GM18502 (cell line): ENCODE measurements at regions not wholly inside any gene's neighbourhood (a gene's known extent, or its start where the extent isn't known, plus 50 kb on each side); places are given as distances from the start of the nearest gene placed in this dataset.

ENCODE experiments used
- ATAC-seq: cut with Tn5 transposase; IDR thresholded peaks from one replicate; pipeline ENCODE4 v1.9.1; 2021; ENCODE audit warnings: mild to moderate bottlenecking; ENCODE audit not compliant: unreplicated experiment, poor library complexity

DNA sequence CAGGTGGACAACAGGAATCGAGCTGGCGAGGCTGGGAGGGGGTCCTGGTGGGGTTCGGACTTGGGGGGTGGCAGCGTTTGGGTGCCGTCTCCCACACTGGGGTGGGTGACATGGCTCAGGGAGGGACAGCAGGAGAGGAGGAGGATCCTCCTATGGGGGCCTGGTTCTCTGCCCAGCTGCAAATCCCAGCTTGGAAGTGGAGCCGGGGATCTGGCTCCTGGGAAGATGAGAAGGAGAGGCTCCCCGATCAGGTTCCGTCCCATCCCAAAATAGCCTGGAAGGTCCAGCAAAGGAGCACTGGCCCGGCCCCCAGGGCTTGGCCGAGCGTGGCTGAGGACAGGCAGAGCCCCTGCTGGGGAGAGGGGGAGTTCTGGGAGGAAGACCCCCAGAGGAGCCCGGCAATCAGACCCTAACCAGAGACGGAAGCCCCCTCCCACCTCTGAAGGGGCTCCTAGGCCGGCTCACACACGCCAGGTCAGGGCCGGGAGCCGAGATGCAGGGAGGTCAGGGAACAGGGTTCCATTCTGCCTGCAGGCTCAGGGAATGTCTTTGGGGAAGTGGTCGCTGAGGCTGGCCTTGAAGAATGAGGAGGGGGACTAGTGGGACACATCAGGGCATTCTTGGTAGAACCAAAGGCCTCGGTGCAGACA lies 143.7 kb downstream of the ENGASE start:
- ATAC-seq: no peak

DNA sequence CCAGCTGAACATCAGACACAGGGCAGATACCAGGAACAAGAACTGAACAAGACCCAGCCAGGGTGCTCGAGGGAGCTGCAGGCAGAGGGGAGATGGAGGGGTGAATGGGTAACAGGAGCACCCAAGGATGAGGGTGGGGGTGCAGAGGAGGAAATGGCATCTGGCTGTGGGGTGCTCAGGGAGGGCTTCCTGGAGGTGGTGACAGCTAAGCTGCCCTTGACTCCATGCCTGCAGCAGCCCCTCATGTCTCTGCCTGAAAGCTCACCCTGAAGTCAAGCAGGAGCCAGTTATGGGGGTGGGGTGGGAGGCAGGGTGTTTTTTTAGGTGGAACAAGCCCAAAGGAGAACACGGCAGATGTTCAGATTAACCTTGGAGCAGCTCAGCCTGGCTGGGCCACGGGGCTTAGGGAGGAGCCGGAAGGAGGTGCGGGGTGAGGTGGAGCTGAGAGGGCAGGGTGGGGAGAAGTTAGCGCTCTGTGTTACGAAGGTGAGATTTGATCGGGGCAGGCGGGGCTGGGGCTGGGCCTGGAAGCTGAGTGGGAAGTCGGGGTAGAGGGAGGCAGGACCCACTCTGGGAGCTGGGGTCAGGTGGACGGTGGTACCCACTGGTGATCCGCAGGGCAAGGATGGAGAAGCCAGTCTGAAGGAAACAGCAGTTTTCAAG lies 143.0 kb downstream of the ENGASE start:
- no peak for ATAC-seq

DNA sequence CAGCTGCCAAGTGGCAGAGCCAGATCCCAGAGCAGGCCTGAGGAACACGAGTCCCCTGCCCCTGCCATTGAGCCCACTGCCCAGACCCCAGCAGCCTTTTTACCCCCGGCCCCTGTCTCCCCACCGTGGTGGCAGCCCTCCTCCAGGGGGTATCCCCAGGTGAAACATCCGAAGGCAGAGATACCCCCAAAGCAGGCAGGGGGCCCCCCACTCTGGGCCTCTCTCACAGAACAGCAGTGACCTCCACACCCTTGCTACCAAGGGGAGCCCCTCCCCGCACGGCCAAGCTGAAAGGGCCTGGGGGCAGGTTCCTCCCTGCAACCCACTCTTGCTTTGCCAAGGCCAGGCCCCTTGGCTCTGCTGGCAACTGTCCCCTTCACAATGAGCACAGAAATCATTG lies 142.2 kb downstream of the ENGASE start:
- no peak for ATAC-seq

DNA sequence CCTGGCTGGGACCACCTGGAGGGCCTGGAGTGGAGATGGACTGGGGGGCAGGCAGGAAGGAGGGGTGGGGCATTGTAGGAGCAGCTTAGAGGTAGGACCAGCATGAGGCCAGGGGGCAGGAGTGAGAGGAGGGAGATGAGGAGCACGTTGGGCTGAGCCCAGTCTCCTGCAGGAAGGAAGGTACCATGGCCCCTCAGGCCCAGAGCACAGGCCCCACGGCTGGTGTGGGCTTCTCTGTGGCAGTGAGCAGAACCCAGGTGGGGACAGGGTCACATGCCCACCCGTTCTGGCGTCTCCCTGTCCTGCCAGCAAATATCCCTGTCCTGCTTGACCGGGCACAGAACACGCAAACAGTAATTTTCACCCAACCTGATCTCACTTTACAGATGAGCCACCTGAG lies 141.8 kb downstream of the ENGASE start:
- no peak for ATAC-seq

DNA sequence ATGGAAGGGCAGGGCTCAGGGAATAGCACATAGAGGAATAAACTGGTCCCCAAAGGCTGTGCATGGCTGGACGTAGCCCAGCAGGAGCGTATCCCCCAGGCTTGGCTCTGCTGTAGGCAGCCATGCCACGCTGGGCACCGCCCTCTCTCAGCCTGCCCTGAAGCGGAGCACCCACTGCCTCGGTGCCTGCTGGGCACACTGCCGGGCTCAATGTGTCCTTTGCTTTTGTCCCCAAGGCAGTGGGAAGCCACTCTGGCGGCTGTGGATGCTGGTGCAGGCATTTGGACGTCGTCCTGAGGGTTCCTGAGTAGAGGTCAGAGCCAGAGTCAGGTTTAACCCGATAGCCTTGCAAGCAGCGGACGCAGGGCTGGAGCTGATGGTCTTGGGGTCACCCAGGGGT lies 141.0 kb downstream of the ENGASE start:
- ATAC-seq: no peak

DNA sequence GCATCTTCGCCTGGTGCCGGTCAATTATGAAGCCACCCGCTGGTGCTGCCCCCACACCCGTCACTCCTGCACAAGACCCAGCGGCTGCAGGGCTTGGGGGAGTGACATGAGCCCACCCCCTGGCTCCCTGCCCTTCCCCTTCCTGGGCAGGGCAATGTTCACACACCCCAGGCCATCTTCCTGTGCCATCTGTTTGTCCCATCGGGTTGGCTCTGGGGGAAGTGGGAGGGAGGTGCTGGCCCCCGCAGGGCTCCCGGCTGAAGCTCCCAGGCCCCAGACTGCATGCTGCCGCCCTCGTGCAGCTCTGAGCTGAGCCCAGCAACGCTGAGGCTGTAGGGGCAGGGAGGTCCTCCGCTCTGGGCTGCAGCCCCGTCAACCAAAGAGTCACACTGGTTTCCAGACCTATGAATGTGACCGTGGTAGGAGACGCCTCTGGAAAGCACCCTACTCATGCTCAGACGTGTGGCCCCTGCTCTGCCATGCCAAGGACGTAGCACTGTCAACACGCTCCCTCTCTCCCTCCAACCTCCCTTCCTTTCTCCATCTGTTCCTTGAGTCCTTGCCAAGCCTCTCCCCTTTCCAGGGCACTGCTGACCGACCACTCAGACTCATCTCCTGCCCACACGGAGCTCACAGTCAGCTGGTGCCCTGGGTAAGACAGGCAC lies 140.4 kb downstream of the ENGASE start:
- no peak for ATAC-seq

DNA sequence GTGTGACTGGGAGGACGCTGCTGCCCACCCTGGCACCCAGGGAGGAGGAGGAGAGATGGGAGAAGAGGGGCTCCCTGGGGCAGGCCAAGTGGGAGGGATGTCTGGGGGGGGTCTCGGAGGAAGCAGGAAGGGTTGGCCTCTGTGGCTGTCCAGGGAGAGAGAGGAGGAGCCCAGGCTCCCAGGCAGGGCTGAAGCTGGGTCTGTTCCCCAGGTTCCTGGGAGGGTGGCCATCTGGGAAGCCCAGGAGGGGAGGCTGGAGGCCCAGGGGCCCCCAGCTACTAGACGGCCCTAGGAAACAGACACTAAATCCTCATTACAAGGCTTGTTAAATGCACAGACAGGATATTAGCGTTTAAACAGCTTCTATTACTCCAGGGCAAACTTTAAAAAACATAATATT lies 139.8 kb downstream of the ENGASE start:
- ATAC-seq: no peak

DNA sequence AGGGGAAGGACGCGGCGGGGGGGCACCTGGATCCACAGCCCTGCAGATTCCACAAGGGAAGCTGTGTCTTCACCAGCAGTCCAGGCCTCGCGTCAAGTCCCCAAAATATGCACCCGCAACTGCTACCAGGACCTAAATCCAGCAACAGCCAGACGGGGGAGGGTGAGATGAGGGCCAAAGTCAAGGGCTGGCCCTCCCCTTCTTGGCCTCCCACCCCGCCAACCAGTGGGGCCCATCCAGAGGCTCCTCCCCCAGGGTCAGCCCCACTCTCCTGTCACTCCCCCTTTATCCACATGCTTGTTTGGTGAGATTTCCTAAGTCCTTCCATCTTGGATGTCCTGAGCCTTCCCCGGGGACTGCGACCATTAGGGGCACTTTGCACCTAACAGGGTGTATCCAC lies 138.7 kb downstream of the ENGASE start:
- ATAC-seq: no peak

DNA sequence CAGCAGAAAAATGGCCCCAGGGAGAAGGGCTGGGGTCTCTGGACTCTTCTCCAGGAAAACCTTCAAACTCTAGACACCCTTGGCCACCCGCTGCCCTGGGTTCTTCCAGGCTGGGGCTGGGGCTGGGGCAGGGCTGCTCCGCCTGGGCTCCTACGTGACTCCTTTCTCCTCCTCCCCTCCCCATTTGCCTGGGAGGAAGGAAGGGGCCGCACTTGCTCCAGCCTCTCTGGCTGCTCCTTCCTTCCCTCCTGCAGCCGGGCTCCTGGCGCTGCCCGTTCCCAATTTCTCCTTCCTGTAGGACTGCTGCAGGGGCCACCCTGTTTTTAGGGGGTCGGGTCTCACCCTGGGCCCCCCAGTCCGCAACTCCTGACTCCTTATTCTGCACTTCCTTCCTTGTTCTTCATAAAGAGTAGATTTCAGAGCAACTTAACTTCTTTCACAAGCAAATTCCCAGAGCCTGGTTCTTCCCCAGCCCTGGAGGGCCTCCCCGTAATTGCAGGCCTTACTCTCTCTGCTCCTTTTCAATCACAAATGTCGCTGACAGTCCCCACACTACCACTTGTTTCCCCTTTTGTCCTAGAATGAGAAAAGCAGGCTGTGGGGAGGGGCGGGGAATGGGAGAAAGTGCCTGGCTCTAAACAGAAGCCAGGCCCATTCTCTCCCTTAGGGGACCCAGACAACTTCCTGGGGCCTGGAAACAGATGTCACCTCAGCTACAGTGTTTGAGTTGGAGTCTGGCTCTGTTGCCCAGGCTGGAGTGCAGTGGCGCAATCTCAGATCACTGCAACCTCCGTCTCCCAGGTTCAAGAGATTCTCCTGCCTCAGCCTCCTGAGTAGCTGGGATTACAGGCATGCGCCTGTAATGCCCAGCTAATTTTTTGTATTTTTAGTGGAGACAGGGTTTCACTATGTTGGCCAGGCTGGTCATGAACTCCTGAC lies 137.8 kb downstream of the ENGASE start:
- no peak for ATAC-seq

DNA sequence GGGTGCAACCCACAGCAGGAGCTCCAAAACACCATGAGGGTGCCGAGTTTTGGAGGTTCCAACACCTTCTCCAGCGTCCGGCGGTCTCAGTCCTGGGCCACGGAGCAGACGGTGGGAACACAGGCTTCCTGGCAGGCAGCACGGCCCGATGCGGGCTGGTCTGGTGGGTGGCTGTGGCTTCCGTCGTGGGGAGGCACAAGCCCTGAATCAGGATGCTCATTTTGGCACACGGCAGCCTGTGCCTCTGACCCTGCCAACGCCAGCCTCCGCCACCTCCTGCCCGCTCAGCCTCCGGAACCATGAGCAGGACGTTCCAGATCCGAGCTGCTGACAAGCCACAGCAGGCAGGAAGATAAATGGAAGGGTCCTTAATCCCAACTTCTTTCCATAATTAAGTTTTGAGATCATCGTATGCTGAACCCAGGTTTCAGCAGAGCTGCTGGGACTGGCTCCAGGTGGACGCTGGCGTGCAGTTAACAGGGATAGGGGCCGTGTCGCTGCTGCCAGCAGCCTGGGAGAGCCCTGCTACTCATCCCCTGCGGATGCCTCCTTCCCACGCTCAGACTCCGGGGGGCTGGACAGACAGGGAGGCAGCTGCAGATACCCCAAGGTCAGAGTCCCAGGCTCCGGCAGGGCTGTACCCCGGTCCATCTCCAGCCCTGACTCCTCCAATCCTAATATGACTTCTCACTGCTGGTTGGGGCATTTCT lies 136.6 kb downstream of the ENGASE start:
- no peak for ATAC-seq

DNA sequence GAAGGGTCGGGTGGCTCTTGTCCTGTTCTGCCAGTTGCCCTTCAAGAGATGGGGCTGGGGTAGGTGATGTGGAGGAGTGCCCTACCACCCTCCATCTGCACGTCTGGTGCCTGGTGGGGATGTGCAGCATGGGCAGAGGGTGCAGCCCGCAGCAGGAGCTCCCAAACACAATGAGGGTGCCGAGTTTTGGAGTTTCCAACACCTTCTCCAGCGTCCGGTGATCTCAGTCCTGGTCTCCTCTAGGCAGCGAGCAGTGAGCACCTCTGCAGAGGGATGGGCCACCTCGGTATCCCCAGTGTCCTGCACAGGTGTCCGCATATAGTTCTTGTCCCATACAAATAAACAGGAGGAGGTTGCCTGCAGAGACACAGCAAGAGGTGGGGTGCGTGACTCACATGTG lies 136.0 kb downstream of the ENGASE start:
- no peak for ATAC-seq

DNA sequence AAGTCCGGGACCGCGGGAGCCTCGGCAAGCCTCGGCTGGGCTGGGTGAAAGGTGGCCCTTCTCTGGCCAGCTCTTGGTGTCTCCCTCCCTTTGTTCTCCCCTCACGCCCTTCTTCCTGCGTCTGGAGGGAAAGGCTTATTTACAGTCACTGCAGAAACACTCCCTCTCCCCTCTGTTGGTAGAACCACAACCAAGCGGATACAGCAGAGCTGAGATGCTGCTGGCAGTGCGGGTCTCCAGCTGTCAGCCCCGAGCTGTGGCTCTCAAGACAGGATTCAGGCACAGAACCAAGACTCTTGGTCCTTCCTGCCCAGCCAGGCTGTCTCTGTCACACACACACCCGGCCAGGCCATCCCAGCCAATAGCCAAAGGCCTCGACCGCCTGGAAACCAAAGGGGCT lies 133.3 kb downstream of the ENGASE start:
- no peak for ATAC-seq

DNA sequence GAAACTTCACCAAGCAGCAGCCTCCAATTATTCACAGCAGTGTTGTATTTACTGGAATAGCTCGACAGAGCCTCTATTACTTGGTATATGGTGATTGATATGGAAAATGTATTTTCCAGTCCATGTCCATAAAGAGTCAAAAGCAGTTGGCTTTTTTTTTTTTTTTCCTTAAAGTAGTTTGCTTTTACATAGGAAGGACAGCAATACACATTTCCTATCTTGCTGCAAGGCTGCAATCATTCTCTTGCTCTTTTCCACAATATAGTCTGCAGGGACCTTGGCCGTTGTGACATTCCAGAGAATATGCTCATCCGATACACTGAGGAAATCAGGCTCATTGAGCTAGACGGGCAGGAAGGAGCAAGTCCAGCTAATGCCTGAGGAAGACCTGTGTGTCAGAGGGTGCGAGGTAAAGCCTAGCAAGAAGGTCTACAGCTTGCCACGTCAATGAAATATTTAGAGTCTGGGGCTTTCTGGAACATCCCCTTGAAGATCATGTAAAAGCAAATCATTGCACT lies 131.1 kb downstream of the ENGASE start:
- ATAC-seq: no peak

DNA sequence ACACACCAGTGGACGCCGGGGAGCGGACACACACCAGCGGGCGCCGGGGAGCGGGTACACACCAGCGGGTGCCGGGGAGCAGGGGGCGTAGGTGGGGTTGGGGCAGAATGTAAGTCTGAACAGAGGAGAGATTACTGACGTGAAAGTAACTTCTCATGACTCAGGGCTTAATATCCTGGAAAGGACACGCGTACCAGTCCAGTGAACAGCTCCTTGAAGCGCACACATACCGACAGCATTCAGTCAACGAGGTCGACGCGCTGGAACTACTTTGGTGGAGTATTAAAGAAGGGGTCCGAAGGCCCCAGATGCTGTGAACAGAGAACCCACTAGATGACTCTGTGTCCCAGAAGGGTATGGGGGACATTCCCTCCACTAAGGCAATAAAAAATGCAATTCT lies 129.6 kb downstream of the ENGASE start:
- ATAC-seq: no peak

DNA sequence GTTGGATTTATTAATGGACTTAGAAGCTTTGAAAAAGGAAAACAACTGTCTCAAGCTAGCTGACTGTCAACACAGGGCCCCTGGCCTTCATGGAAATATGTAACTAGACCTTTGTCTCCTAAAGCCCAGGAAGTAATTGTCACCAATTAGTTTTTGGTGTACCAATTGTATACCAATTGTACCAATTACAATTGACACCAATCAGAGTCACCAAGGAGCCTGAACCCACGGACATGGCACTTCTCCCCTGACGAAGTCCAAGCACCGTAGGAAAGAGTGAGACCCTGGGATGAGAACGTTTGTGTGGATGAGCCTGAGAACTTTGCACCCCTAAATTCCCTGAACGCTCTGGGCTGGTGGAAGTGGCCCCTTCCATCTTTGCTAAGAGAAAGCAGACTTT lies 129.0 kb downstream of the ENGASE start:
- ATAC-seq: no peak

DNA sequence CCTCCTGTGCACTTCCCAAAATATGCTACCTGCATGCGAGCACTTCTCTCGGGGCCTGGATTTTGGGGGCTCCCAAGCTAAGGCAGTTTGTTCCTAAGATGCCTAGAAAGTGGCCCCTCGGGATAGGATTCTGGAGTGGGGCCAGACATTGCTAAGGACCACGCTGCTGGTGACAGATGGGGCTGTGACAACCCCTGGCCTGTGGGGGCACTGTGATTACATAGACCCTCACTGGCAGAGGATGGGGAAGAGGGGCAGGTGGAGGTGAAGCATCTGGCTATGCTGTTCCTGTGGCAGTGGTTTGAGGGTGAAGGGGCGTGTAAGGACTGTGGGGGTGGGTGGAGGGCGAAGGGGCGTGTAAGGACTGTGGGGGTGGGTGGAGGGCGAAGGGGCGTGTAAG lies 128.4 kb downstream of the ENGASE start:
- no peak for ATAC-seq

DNA sequence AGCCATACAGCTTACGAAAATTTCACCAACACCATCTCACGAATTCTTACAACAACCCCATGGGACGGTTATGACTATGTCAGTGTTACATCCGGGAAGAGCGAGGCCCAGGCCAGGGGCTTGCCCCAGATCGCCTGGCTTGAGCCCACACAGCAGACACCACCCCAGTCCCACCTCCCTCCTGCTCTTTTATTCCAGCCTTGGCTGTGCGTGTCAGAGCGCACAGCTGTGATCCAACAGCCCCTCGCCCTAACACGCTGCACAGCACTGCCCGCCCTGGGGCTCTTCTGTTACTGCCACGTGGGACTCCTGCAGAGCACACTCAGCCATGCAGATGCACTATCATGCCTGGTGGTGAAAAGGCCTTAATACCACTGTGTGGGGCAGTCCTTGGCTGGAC lies 127.9 kb downstream of the ENGASE start:
- ATAC-seq: no peak

DNA sequence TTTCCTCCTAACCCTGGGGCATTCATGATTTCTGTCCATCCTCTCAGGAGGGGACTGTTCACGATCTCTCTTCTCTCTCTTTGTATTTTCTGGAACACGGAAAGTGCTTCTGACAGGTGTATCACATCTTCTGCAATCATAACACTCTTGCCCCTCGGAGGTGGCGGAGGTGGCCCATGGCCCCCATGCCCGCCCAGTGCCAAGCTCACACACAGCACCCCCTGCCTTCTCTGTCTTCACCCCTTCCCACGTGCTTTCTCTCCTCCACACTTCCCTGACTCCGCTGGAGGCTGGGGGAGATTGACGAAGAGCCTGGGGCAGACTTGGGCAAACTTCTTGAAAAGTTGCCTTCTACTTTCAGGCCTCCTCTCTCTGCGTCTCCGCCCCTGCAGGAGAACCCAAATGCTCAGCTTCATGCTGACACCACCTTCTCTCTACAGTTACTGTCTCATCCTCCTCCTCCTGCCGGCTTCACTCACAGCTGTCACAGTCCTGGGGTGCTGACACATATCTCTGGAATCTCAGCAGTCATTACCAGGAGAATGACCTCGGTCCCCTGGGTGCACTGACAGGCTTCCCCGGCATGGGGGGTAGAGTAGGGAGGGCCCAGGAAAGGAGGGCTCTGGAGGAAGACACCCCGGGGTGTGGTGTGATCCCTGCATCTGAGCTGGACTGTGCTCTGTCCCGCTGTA lies 127.1 kb downstream of the ENGASE start:
- no peak for ATAC-seq

DNA sequence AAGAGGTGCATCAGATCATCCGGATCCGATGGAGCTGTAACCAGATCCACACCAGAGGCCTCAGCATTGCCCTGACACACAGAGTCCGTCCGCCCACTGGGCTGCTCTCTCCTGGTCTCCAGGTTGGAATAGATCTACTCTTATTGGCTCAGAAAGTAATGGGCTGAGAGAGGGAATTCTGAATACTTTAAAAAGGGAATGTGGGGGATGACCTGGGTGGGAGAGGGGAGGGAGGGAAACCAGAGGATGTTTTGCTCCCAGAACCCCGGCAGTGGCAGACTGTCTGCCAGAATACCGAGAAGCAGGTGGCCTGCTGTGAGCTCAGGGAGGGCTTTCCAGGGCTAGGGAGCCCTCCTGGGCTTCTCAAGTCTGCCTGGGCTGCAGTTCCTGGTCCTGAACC lies 126.5 kb downstream of the ENGASE start:
- ATAC-seq: no peak
